IMR-90 (cell line): ENCODE measurements at regions not wholly inside any gene's neighbourhood (a gene's known extent, or its start where the extent isn't known, plus 50 kb on each side); places are given as distances from the start of the nearest gene placed in this dataset.

Experiments used
- ATAC-seq: fragments of 200-7000 bp; cut with Tn5 transposase; 2 replicates; pipeline ENCODE4 v1.9.1; 2020; ENCODE audit warnings: low read depth, mild to moderate bottlenecking, moderate library complexity
- BruUV-seq: library from RNA; stranded (reverse); fragments of 400-500 nt; replicated peaks from 2 replicates; lab custom pipeline; 2021; lab: Mats Ljungman, UMichigan
- CTCF ChIA-PET: fragments of 300-600 bp; formaldehyde crosslinking; extraction: SDS; loops from one replicate; lab custom pipeline; 2021; ENCODE audit warnings: antibody characterized with exemption; lab: Yijun Ruan, JAX
- POLR2A ChIA-PET: fragments of 300-600 bp; sonication (Branson Sonifier 250); formaldehyde crosslinking; loops from one replicate; lab custom pipeline; 2022; ENCODE audit warnings: antibody characterized with exemption; ENCODE audit not compliant: unreplicated experiment; lab: Charles Lee
- DNase-seq: peaks from one replicate; pipeline ENCODE4 v3.0.0; 2013
- H2AFZ ChIP-seq: replicated peaks from 2 replicates; pipeline ENCODE3; 2013; ENCODE audit warnings: low read length, mild to moderate bottlenecking; ENCODE audit not compliant: poor library complexity
- H2AK5ac ChIP-seq: 2 replicates; pipeline ENCODE4 v1.6.1; 2013; ENCODE audit warnings: low read depth, low read length, inconsistent platforms
- H2AK9ac ChIP-seq: replicated peaks from 2 replicates; pipeline ENCODE3; 2013; ENCODE audit warnings: mild to moderate bottlenecking, low read depth, low read length, moderate library complexity; ENCODE audit not compliant: poor library complexity
- H2BK120ac ChIP-seq: 2 replicates; pipeline ENCODE4 v1.6.1; 2013; ENCODE audit warnings: low read depth, low read length, inconsistent platforms
- H2BK15ac ChIP-seq: 3 replicates; pipeline ENCODE4 v1.6.1; 2013; ENCODE audit warnings: low read depth, low read length, inconsistent platforms
- H2BK20ac ChIP-seq: 2 replicates; pipeline ENCODE4 v1.6.1; 2013; ENCODE audit warnings: low read depth, mild to moderate bottlenecking, inconsistent platforms, low read length, moderate library complexity
- H2BK5ac ChIP-seq: 2 replicates; pipeline ENCODE4 v1.6.1; 2013; ENCODE audit warnings: mild to moderate bottlenecking, low read depth, low read length, inconsistent platforms; ENCODE audit not compliant: poor library complexity, severe bottlenecking
- H3K14ac ChIP-seq: replicated peaks from 2 replicates; pipeline ENCODE4 v1.6.1; 2013; ENCODE audit warnings: low read depth, low read length, inconsistent platforms
- H3K18ac ChIP-seq: 2 replicates; pipeline ENCODE4 v1.6.1; 2013; ENCODE audit warnings: low read depth, low read length, control low read depth
- H3K23ac ChIP-seq: 2 replicates; pipeline ENCODE4 v1.6.1; 2013; ENCODE audit warnings: low read depth, low read length, inconsistent platforms
- H3K27ac ChIP-seq: 2 replicates; pipeline ENCODE4 v1.5.1; 2013; ENCODE audit warnings: mild to moderate bottlenecking, control low read depth, low read length; ENCODE audit not compliant: insufficient read depth
- H3K27me3 ChIP-seq: 2 replicates; pipeline ENCODE4 v1.6.1; 2013; ENCODE audit warnings: low read length; ENCODE audit not compliant: control insufficient read depth, insufficient read depth
- H3K36me3 ChIP-seq: 2 replicates; pipeline ENCODE4 v1.6.1; 2013; ENCODE audit warnings: low read length, mixed read lengths; ENCODE audit not compliant: control insufficient read depth, insufficient read depth
- H3K4ac ChIP-seq: 2 replicates; pipeline ENCODE4 v1.6.1; 2013; ENCODE audit warnings: low read depth, low read length, inconsistent platforms
- H3K4me1 ChIP-seq: 2 replicates; pipeline ENCODE4 v1.6.1; 2013; ENCODE audit warnings: low read length, mixed read lengths; ENCODE audit not compliant: control insufficient read depth, insufficient read depth
- H3K4me2 ChIP-seq: 2 replicates; pipeline ENCODE4 v1.6.1; 2013; ENCODE audit warnings: low read depth, mild to moderate bottlenecking, control low read depth, low read length, moderate library complexity
- H3K4me3 ChIP-seq: 2 replicates; pipeline ENCODE4 v1.5.1; 2013; ENCODE audit warnings: low read depth, mild to moderate bottlenecking, control low read depth, low read length, moderate library complexity; ENCODE audit not compliant: insufficient read depth
- H3K56ac ChIP-seq: 2 replicates; pipeline ENCODE4 v1.6.1; 2013; ENCODE audit warnings: low read length, inconsistent platforms; ENCODE audit not compliant: insufficient read depth; ENCODE audit errors: extremely low read depth
- H3K79me1 ChIP-seq, 2 experiments: 2 replicates each; pipeline ENCODE4 v1.6.1; 2013; ENCODE audit warnings: low read length in 2 of 2, inconsistent platforms in 1 of 2, low read depth in 1 of 2
- H3K9ac ChIP-seq: 2 replicates; pipeline ENCODE4 v1.6.1; 2013; ENCODE audit warnings: low read depth, low read length, control low read depth
- H3K9me1 ChIP-seq: 2 replicates; pipeline ENCODE4 v1.6.1; 2013; ENCODE audit warnings: low read length, inconsistent platforms; ENCODE audit not compliant: insufficient read depth
- H3K9me3 ChIP-seq: 2 replicates; pipeline ENCODE4 v1.6.1; 2013; ENCODE audit warnings: low read length; ENCODE audit not compliant: control insufficient read depth, insufficient read depth
- H4K20me1 ChIP-seq: 2 replicates; pipeline ENCODE4 v1.6.1; 2013; ENCODE audit warnings: low read length, inconsistent platforms; ENCODE audit not compliant: insufficient read depth
- H4K5ac ChIP-seq: 2 replicates; pipeline ENCODE4 v1.6.1; 2013; ENCODE audit warnings: mild to moderate bottlenecking, low read depth, low read length, control low read depth
- H4K8ac ChIP-seq, 2 experiments: 2 replicates each; pipeline ENCODE4 v1.6.1; 2013; ENCODE audit warnings: low read depth in 2 of 2, low read length in 2 of 2, control low read depth in 1 of 2, inconsistent platforms in 1 of 2
- H4K91ac ChIP-seq: 2 replicates; pipeline ENCODE4 v1.6.1; 2013; ENCODE audit warnings: low read depth, low read length, inconsistent platforms; ENCODE audit not compliant: insufficient read depth
- CTCF ChIP-seq: conservative IDR thresholded peaks from 2 replicates; pipeline ENCODE4 v1.5.1; 2012; ENCODE audit warnings: mild to moderate bottlenecking, low read depth, low read length, improper control_type of control experiment
- MXI1 ChIP-seq: IDR thresholded peaks from 2 replicates; pipeline ENCODE4 v1.6.1; 2012; ENCODE audit warnings: low read depth, mild to moderate bottlenecking, low read length, moderate library complexity, borderline replicate concordance
- RAD21 ChIP-seq: IDR thresholded peaks from 2 replicates; pipeline ENCODE4 v1.6.1; 2012; ENCODE audit warnings: low read length, improper control_type of control experiment
- SMC3 ChIP-seq: fragments of 150-350 bp; IDR thresholded peaks from 2 replicates; pipeline ENCODE4 v1.6.1; 2016; ENCODE audit warnings: low read depth, mild to moderate bottlenecking, antibody characterized with exemption, low read length, moderate library complexity
- WGBS, 2 experiments: methylation state at CpG; one replicate each; pipeline versions ENCODE4 v1.1.5 to v1.1.7; 2013; ENCODE audit warnings: missing lambda C conversion rate in 2 of 2; ENCODE audit not compliant: insufficient read length in 1 of 2; ENCODE audit errors: extremely low coverage in 2 of 2; 5-methylcytosine and 5-hydroxymethylcytosine counted together
- dilution Hi-C: fragments of 300-500 bp; cut with HindIII; formaldehyde crosslinking; loops from one replicate; pipeline ENCODE4 v1.14.3; 2018; ENCODE audit warnings: low sequenced_read_pairs; ENCODE audit not compliant: unreplicated experiment
- in situ Hi-C: fragments of 300-500 bp; cut with MboI; formaldehyde crosslinking; loops from 3 replicates; pipeline ENCODE4 v1.14.3; 2019; ENCODE audit warnings: low sequenced_read_pairs, inconsistent platforms, mixed read lengths
- intact Hi-C: fragments of 100-400 bp; cut with micrococcal nuclease; formaldehyde crosslinking; loops from 2 replicates; pipeline ENCODE4 v1.10.0; 2022

- Histone ChIP-seq H3K56ac (no peak overlapping the region), H4K5ac (no peak overlapping the region), H3K79me1 (no peaks in the 10 kb centered on the region), H2BK120ac (no peak overlapping the region), H3K27me3 (no peaks in the 10 kb centered on the region), H3K4ac (no peak overlapping the region), H3K23ac (no peak overlapping the region), H4K8ac (no peak overlapping the region), H2AK9ac (no peak overlapping the region), H3K14ac (no peak overlapping the region), H3K18ac (no peak overlapping the region), H2AFZ (no peak overlapping the region), H3K9me3 (no peaks in the 10 kb centered on the region), H3K4me1 (no peaks in the 10 kb centered on the region), H3K9me1 (no peaks in the 10 kb centered on the region), H3K36me3 (no peaks in the 10 kb centered on the region), H2BK20ac (no peak overlapping the region), H3K9ac (no peak overlapping the region), H2BK15ac (no peak overlapping the region), H2AK5ac (no peak overlapping the region), H4K91ac (no peak overlapping the region), H4K20me1 (no peaks in the 10 kb centered on the region), H2BK5ac (no peak overlapping the region), H3K27ac (no peak overlapping the region), H3K4me2 (no peak overlapping the region), H3K4me3 (no peak overlapping the region)
- dilution Hi-C loops (no loop called here), in situ Hi-C loops (no loop called here), intact Hi-C loops (loop anchor here (5.0 kb wide), 1 partner anchor 1995 kb away; no protein-coding TSS in a partner anchor)
- BruUV-seq = no TSS peak
- DNase-seq (no peak), ATAC-seq (no peak)
- TF ChIP-seq CTCF (no peak), SMC3 (no peak), RAD21 (no peak), MXI1 (no peak)
- POLR2A ChIA-PET = no interaction called here
- WGBS, 2 experiments = no CpG with 5 or more reads among the region's 2 CpGs
- CTCF ChIA-PET = no interaction called here
Observed at GRCh38 chr1:101522486-101522885, 285.7 kb downstream of the S1PR1 start.
